Cardiac muscle cell (in vitro differentiated cells and primary cell): ENCODE measurements at regions not wholly inside any gene's neighbourhood (a gene's known extent, or its start where the extent isn't known, plus 50 kb on each side); places are given as distances from the start of the nearest gene placed in this dataset.
"Not testable (repeated sequence)": the region's sequence is repeated elsewhere in the genome, so short reads cannot be mapped to it uniquely, and the experiment has no call there.

ENCODE experiments used
- DNase-seq, 2 donors: peaks; one replicate each; pipeline versions ENCODE4 v3.0.0 to v3.0.0-alpha.2; 2010 to 2017; ENCODE audit warnings: low read depth in 1 of 2, low spot score in 1 of 2
- H3K27ac ChIP-seq: fragments of 200-600 bp; sonication (generic); 2 replicates; pipeline ENCODE4 v1.5.1; 2016
- H3K27me3 ChIP-seq: fragments of 200-600 bp; sonication (generic); 2 replicates; pipeline ENCODE4 v1.6.0; 2016; ENCODE audit warnings: control low read depth
- H3K36me3 ChIP-seq: fragments of 200-600 bp; sonication (generic); 2 replicates; pipeline ENCODE4 v1.5.1; 2016; ENCODE audit warnings: control low read depth
- H3K4me1 ChIP-seq: fragments of 200-600 bp; sonication (generic); 2 replicates; pipeline ENCODE4 v1.8.1; 2017; ENCODE audit warnings: low read depth, mild to moderate bottlenecking, mixed run types
- H3K4me3 ChIP-seq: fragments of 200-600 bp; sonication (generic); 2 replicates; pipeline ENCODE4 v1.5.1; 2016; ENCODE audit warnings: mild to moderate bottlenecking
- H3K9me3 ChIP-seq: fragments of 200-600 bp; sonication (generic); 2 replicates; pipeline ENCODE4 v1.5.1; 2017; ENCODE audit warnings: low read depth, mild to moderate bottlenecking, control low read depth
- CTCF ChIP-seq: IDR thresholded peaks from 2 replicates; pipeline ENCODE4 v1.5.1; 2012; ENCODE audit warnings: low read depth, mild to moderate bottlenecking, low read length

- TF ChIP-seq CTCF, result no peak
- H3K27ac ChIP-seq, result no peak overlapping the region
- H3K9me3 ChIP-seq, result no peaks in the 10 kb centered on the region
- H3K27me3 ChIP-seq, result no peaks in the 10 kb centered on the region
- H3K4me3 ChIP-seq, result no peak overlapping the region
- DNase-seq, result no peak
- peaks cover 28% of the 10 kb centered on the region for H3K4me1 ChIP-seq
- H3K36me3 ChIP-seq, result no peaks in the 10 kb centered on the region
Measured at GRCh38 chr2:167787021-167787420, 460.4 kb downstream of the STK39 start.

DNA sequence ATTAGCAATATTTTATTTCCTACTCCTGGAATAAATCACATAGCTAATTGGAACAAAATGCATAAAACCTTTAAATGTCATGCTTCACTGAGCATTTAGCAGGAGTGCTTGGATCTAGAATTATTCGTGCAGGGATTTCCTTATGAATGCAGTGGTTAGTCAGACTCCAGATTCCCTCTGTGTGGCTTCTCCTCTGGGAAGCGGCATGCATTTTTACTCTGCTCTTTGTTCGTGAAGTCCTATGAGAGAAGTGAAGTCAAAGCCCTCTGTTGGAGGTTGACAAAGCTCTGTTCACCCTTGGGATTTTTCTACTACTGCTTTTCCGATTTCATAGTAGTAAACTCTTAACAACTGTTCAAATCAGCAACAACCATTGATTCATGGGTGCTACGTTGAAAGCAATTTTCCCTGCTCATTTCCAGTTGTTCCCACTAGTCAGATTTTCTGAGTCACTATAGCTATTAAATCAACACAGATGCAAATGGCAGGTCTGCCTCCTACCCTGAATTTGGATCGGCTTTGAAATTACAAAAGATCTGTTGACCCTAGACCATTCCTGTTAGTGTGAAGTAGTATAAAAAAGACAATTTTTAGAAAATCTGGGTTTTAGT lies 461.7 kb downstream of the STK39 start:
- Histone ChIP-seq H3K4me3 (no peak overlapping the region), H3K27ac (no peak overlapping the region)
- no peak for DNase-seq

GRCh38 chr2:167784084-167784425 lies 463.3 kb downstream of the STK39 start:
- H3K4me3 ChIP-seq, result no peak overlapping the region
- no peak overlapping the region for H3K27ac ChIP-seq
- DNase-seq, result no peak
- peaks cover 28% of the 10 kb centered on the region for H3K4me1 ChIP-seq
- no peaks in the 10 kb centered on the region for H3K27me3 ChIP-seq
- H3K36me3 ChIP-seq, result no peaks in the 10 kb centered on the region
- TF ChIP-seq CTCF, result no peak
- no peaks in the 10 kb centered on the region for H3K9me3 ChIP-seq

More for the DNA sequence above, 461.7 kb downstream of the STK39 start:
- peaks cover 28% of the 10 kb centered on the region for H3K4me1 ChIP-seq
- TF ChIP-seq CTCF, result no peak
- H3K36me3 ChIP-seq, result no peaks in the 10 kb centered on the region
- H3K27me3 ChIP-seq, result no peaks in the 10 kb centered on the region
- no peaks in the 10 kb centered on the region for H3K9me3 ChIP-seq

DNA sequence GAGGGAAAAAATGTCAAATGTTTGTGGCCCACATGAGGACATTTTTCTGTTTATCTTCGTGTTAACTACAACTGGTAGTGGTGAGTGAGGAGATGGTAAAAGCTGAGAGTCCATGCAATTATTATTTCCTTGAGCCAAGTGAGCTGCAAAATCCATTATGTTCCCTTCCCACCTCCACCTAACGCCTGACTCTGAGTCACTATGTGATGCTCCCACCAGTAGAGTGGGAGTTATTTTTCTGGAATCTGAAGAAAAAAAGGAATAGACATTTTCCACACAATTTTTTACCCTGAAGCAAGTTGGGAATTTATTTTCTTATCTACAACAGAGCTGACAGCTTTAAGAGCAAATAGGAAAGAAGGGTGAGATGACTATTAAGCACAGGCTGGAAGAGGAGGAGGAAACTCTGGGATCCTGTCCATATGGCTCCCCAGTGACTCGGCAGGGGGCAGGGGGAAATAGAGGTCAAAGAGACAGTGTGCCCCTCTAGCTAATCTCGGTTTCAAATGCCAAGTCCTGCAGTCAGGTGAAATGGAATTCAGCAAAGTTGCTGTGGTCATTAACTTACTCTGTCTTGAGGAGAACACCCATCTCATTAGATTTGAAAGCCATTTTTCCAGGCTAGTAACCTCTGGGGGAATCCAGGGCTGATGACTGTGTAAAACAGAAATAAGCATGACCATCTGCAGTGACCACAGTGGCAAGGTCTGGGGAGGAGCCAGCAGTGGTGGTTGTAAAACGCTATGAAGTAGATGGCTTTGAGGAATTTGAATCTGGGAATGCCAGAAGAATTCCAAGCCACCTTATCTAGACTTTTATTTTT lies 463.9 kb downstream of the STK39 start:
- Histone ChIP-seq H3K27me3 (no peaks in the 10 kb centered on the region), H3K27ac (no peak overlapping the region), H3K9me3 (no peaks in the 10 kb centered on the region), H3K36me3 (no peaks in the 10 kb centered on the region), H3K4me3 (no peak overlapping the region), H3K4me1 (peaks cover 28% of the 10 kb centered on the region)
- peak; percentile 3 to 24 for DNase-seq
- TF ChIP-seq CTCF, result no peak

DNA sequence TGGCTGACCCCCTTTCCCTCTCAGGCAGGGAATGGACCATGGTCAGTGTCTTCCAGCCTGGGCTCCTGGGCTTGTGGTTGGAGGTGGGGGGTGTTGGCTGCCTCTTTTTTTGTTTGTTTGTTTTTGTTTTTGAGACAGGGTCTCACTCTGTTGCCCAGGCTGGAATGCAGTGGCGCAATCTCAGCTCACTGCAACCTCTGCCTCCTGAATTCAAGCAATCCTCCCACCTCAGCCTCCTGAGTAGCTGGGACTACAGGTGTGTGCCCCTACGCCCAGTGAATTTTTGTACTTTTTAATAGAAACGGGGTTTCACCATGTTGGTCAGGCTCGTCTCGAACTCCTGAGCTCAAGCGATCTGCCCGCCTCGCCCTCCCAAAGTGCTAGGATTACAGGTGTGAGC lies 465.8 kb downstream of the STK39 start:
- H3K36me3 ChIP-seq, DNase-seq, H3K27ac ChIP-seq, H3K4me3 ChIP-seq, H3K9me3 ChIP-seq, H3K27me3 ChIP-seq: not testable (repeated sequence)
- peaks cover 18% of the 10 kb centered on the region for H3K4me1 ChIP-seq

GRCh38 chr2:167776359-167776758 lies 471.0 kb downstream of the STK39 start:
- Histone ChIP-seq H3K4me3 (no peak overlapping the region), H3K27me3 (no peaks in the 10 kb centered on the region), H3K27ac (no peak overlapping the region), H3K9me3 (no peaks in the 10 kb centered on the region), H3K36me3 (no peaks in the 10 kb centered on the region), H3K4me1 (no peaks in the 10 kb centered on the region)
- TF ChIP-seq CTCF, result no peak
- no peak for DNase-seq
